Endothelial cell of umbilical vein (primary cell): ENCODE measurements at regions not wholly inside any gene's neighbourhood (a gene's known extent, or its start where the extent isn't known, plus 50 kb on each side); places are given as distances from the start of the nearest gene placed in this dataset.

Experiments
- BruUV-seq: library from RNA; stranded (reverse); fragments of 400-500 nt; replicated peaks from 2 replicates; lab custom pipeline; 2021; lab: Mats Ljungman, UMichigan
- CTCF ChIA-PET: fragments of 300-600, 350-600 bp; sonication (Branson Sonifier 250); formaldehyde crosslinking; loops from one replicate; lab custom pipeline; 2021; ENCODE audit warnings: antibody characterized with exemption, inconsistent platforms; lab: Charles Lee
- POLR2A ChIA-PET: fragments of 300-600, 350-600 bp; sonication (Branson Sonifier 250); formaldehyde crosslinking; loops from one replicate; lab custom pipeline; 2021; ENCODE audit warnings: antibody characterized with exemption, inconsistent platforms; lab: Charles Lee
- DNase-seq: peaks from one replicate; pipeline ENCODE4 v3.0.0-alpha.2; 2011; ENCODE audit warnings: low read depth, low spot score
- FAIRE-seq: peaks from 2 replicates; lab custom pipeline; 2011; peaks lifted over from hg19 to GRCh38; lab: Jason Lieb, UNC
- H2AFZ ChIP-seq: 2 replicates; pipeline ENCODE4 v1.6.0; 2012; ENCODE audit warnings: low read depth, low read length, control low read depth, inconsistent platforms
- H3K27ac ChIP-seq: 2 replicates; pipeline ENCODE4 v1.5.1; 2011; ENCODE audit warnings: low read depth, mild to moderate bottlenecking, control low read depth, low read length, moderate library complexity; ENCODE audit not compliant: insufficient read depth
- H3K27me3 ChIP-seq, 2 experiments: 2 replicates each; pipeline versions ENCODE4 v1.6.0 to v1.6.1; 2011; ENCODE audit warnings: low read length in 2 of 2, mixed read lengths in 1 of 2; ENCODE audit not compliant: control insufficient read depth in 2 of 2, insufficient read depth in 2 of 2
- H3K36me3 ChIP-seq, 2 experiments: 2 replicates in 1 of 2; 3 replicates in 1 of 2; pipeline ENCODE4 v1.5.1; 2011; ENCODE audit warnings: low read length in 2 of 2, mild to moderate bottlenecking in 1 of 2, moderate library complexity in 1 of 2; ENCODE audit not compliant: control insufficient read depth in 2 of 2, insufficient read depth in 2 of 2; ENCODE audit errors: extremely low read depth in 1 of 2
- H3K4me1 ChIP-seq: 3 replicates; pipeline ENCODE4 v1.5.1; 2011; ENCODE audit warnings: mild to moderate bottlenecking, low read length; ENCODE audit not compliant: control insufficient read depth, insufficient read depth; ENCODE audit errors: extremely low read depth
- H3K4me2 ChIP-seq: 2 replicates; pipeline ENCODE4 v1.6.1; 2011; ENCODE audit warnings: low read length, control low read depth, mixed read lengths; ENCODE audit not compliant: insufficient read depth
- H3K4me3 ChIP-seq, 3 experiments: fragments of 200-600 bp in 1 of 3; sonication (generic), shearing (Covaris generic) in 1 of 3; replicated peaks in 1 of 3; 2 replicates each; pipeline ENCODE4 v1.5.1; 2011 to 2016; ENCODE audit warnings: control low read depth in 3 of 3, low read length in 3 of 3, mild to moderate bottlenecking in 2 of 3, inconsistent platforms in 1 of 3, low read depth in 1 of 3, moderate library complexity in 1 of 3; ENCODE audit not compliant: insufficient read depth in 1 of 3
- H3K79me2 ChIP-seq: 2 replicates; pipeline ENCODE4 v1.6.0; 2012; ENCODE audit warnings: low read length, inconsistent platforms; ENCODE audit not compliant: control insufficient read depth, insufficient read depth
- H3K9ac ChIP-seq: replicated peaks from 2 replicates; pipeline ENCODE3; 2011; ENCODE audit warnings: low read length, control low read depth; ENCODE audit not compliant: insufficient read depth; ENCODE audit errors: extremely low read depth
- H3K9me1 ChIP-seq: replicated peaks from 3 replicates; pipeline ENCODE4 v1.6.0; 2011; ENCODE audit warnings: mild to moderate bottlenecking, low read length; ENCODE audit not compliant: control insufficient read depth, insufficient read depth; ENCODE audit errors: extremely low read depth
- H3K9me3 ChIP-seq: replicated peaks from 2 replicates; pipeline ENCODE4 v1.5.1; 2012; ENCODE audit warnings: low read length, inconsistent platforms; ENCODE audit not compliant: control insufficient read depth, insufficient read depth
- H4K20me1 ChIP-seq: replicated peaks from 2 replicates; pipeline ENCODE3; 2011; ENCODE audit warnings: mild to moderate bottlenecking, low read length; ENCODE audit not compliant: control insufficient read depth, insufficient read depth; ENCODE audit errors: extremely low read depth
- CTCF ChIP-seq, 2 donors: IDR thresholded peaks; 1 replicate in 1 of 2; 2 replicates in 1 of 2; pipeline ENCODE4 v1.5.1; 2011; ENCODE audit warnings: low read length in 2 of 2, mild to moderate bottlenecking in 2 of 2, moderate library complexity in 2 of 2, control low read depth in 1 of 2, inconsistent platforms in 1 of 2, low read depth in 1 of 2; ENCODE audit not compliant: insufficient read depth in 1 of 2; ENCODE audit errors: extremely low read depth in 1 of 2
- EZH2 ChIP-seq: IDR thresholded peaks from 2 replicates; pipeline ENCODE4 v1.6.1; 2012; ENCODE audit warnings: borderline replicate concordance, low read depth, mild to moderate bottlenecking, moderate library complexity, low read length, inconsistent platforms; ENCODE audit not compliant: severe bottlenecking
- FOS ChIP-seq: IDR thresholded peaks from 2 replicates; pipeline ENCODE4 v1.6.1; 2011; ENCODE audit warnings: mild to moderate bottlenecking, low read length, moderate library complexity, borderline replicate concordance; ENCODE audit not compliant: insufficient read depth
- GATA2 ChIP-seq: IDR thresholded peaks from 2 replicates; pipeline ENCODE4 v1.7.0; 2011; ENCODE audit warnings: low read depth, mild to moderate bottlenecking, moderate library complexity, mixed read lengths, low read length; ENCODE audit not compliant: insufficient read length, insufficient read depth
- JUN ChIP-seq: IDR thresholded peaks from 2 replicates; pipeline ENCODE4 v1.6.1; 2011; ENCODE audit warnings: borderline replicate concordance, low read depth; ENCODE audit not compliant: insufficient read length, insufficient read depth
- MAX ChIP-seq: IDR thresholded peaks from 2 replicates; pipeline ENCODE4 v1.6.1; 2011; ENCODE audit not compliant: insufficient read depth, insufficient read length
- MYC ChIP-seq: IDR thresholded peaks from one replicate; pipeline ENCODE4 v1.6.1; 2011; ENCODE audit warnings: mild to moderate bottlenecking, low read depth, low read length
- POLR2A ChIP-seq: IDR thresholded peaks from 2 replicates; pipeline ENCODE4 v1.6.1; 2012; ENCODE audit warnings: low read depth, mild to moderate bottlenecking, control low read depth, low read length
- POLR2AphosphoS5 ChIP-seq: IDR thresholded peaks from 2 replicates; pipeline ENCODE4 v1.6.1; 2012; ENCODE audit warnings: low read depth, mild to moderate bottlenecking, control low read depth, low read length, moderate library complexity; ENCODE audit not compliant: insufficient read depth
- dilution Hi-C: fragments of 300-500 bp; cut with MboI; formaldehyde crosslinking; loops from one replicate; pipeline ENCODE4 v1.15.0; 2019; ENCODE audit warnings: low sequenced_read_pairs; ENCODE audit not compliant: extremely low pct_ligation_motif_present
- intact Hi-C: fragments of 100-400 bp; cut with micrococcal nuclease; formaldehyde crosslinking; loops from one replicate; pipeline ENCODE4 v1.10.0; 2022

GRCh38 chr20:62584671-62585460, 57.4 kb upstream of the SLCO4A1 start:
- CTCF ChIA-PET: interaction anchor here (0.9 to 2.7 kb wide), 5 partner anchors 9 to 32 kb away, joined by 3 to 12 read pairs (median 3); no protein-coding TSS in a partner anchor

More at GRCh38 chr20:62584671-62585460, 57.4 kb upstream of the SLCO4A1 start:
- dilution Hi-C loops (no loop called here), intact Hi-C loops (no loop called here)
- Histone ChIP-seq H3K27me3 (peaks cover 4 to 10% of the 10 kb centered on the region in 2 experiments), H3K27ac (no peak overlapping the region), H3K9me3 (no peaks in the 10 kb centered on the region), H4K20me1 (no peaks in the 10 kb centered on the region), H3K9ac (no peak overlapping the region), H2AFZ (no peak overlapping the region), H3K79me2 (no peaks in the 10 kb centered on the region), H3K36me3 (no peaks in the 10 kb centered on the region), H3K4me1 (peaks cover 7% of the 10 kb centered on the region), H3K4me3 (no peak overlapping the region), H3K9me1 (no peaks in the 10 kb centered on the region), H3K4me2 (no peak overlapping the region)
- POLR2A ChIA-PET: no interaction called here
- BruUV-seq: no TSS peak
- TF ChIP-seq CTCF (IDR thresholded peaks at IDR 0.05; ENCODE audit: extremely low read depth in 1 of 2, insufficient read depth in 1 of 2, low read depth in 1 of 2, low read length in 2 of 2): no peak
- TF ChIP-seq GATA2: no peak
- TF ChIP-seq FOS: no peak
- TF ChIP-seq MAX: no peak
- no peak for TF ChIP-seq MYC
- TF ChIP-seq EZH2: no peak
- no peak for TF ChIP-seq POLR2AphosphoS5
- TF ChIP-seq JUN: no peak
- TF ChIP-seq POLR2A: no peak
- FAIRE-seq: no peak
- DNase-seq: no peak
